Forelimb muscle (tissue), 1 donor: ENCODE measurements at regions not wholly inside any gene's neighbourhood (a gene's known extent, or its start where the extent isn't known, plus 50 kb on each side); places are given as distances from the start of the nearest gene placed in this dataset.

Experiments
- DNase-seq: peaks from one replicate; pipeline ENCODE4 v3.0.0-alpha.2; 2013; ENCODE audit warnings: low read depth

DNA sequence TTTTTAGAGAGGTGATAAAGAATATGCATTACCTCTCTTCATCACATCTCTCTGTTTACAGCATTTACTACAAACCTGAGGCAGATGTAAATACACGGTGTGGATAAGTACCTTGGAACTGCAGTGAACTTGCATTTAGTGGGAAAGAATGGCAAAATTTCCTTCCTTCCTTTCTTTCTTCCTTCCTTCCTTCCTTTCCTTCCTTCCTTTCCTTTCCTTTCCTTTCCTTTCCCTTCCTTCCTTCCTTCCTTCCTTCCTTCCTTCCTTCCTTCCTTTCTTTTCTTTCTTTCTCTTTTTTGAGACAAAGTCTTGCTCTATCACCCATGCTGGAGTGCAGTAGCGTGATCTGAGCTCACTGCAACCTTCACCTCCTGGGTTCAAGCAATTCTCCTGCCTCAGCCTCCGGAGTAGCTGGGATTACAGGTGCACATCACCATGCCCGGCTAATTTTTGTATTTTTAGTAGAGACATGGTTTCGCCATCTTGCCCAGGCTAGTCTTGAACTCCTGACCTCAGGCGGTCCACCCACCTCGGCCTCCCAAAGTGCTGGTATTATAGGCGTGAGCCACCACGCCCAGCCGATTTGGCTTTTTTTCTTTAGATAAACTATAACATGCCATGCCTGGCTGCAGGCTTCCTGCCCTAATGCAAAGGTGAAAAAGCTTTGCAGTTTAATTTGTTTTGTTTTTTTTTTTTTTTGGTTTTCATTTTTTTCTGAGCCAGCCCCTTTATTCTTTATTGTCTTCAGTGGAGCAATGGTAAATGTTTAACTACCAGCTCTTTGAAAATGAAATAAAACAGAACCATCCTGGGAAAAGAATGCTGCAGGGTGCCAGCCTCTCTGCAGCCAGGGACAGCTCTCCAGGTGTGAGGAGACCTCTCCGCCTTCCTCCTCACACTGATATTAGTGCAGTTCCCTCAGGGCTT, 64.2 kb upstream of the NEDD9 start:
- DNase-seq: no peak

DNA sequence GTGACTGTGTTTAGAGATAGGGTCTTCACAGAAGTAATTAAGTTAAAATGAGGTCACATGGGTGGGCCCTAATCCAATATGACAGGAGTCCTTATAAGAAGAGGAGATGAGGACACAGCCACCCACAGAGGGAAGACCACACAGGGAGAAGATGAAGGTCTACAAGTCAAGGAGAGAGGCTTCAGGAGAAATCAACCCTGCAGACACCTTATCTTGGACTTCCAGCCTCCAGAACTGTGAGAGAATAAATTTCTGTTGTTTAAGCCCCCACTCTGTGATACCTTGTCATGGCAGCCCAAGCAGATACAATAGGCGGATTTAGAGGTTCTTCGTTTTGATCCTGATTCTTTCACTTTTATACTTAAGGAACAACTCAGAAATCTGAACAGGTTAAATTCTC, 63.5 kb upstream of the NEDD9 start:
- no peak for DNase-seq

DNA sequence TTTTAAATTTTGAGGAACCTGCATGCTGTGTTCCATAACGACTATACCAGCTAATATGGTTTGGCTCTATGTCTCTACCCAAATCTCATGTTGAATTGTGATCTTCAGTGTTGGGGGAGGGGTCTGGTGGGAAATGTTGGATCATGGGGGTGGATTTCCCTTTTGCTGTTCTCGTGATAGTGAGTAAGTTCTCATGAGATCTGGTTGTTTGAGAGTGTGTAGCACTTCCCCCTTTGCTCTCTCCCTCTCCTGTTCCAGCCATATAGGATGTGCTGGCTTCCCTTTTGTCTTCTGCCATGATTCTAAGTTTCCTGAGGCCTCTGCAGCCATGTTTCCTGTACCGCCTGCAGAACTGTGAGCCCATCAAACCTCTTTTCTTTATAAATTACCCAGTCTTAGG, 61.8 kb upstream of the NEDD9 start:
- no peak for DNase-seq

DNA sequence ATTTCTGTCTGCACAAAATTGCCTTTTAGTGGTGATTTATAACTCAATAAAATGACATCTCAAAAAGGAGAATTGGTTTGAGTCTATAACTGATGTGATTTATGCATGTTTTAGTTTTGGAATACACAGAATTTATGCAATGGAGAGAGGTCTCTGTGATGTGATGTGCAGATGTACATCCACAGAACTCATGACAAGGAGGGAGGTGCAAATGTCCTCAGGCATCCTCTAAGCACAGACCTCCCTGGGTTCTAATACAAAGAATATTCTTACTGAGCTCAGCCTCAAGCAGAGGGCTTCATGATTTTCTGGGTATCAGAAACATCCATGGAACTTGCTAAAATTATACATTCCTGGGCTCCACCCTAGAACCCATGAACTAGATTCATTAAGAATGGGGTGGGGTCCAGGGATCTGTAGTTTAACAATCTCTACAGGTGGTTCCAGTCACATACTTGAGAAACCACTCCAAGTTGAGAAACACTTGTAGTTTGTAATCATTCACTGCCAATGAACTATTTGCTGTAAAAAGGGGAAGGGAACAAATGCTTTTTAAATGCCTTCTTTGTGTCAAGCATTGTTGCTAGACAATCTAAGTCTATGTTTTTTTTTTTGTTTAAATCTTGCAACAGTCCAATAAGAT, 60.2 kb upstream of the NEDD9 start:
- no peak for DNase-seq

DNA sequence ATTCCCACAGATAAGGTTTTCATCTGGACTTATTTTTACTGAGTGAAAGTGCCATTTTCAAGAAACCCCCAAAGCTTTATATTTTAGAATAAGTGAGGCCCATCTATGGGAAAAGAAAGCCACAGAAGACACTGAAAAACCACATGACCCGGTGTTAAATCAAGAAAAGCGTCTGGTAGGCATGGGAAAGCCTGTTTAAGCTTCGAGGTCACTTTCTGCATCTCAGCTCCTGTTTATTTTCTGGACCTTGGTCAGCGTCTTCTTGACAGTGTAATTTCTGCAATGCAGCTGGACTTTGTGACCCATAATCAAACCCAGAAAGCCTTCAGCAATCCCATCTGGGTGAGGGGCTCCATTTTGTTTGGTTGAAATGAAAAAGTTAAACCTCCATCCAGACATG, 59.6 kb upstream of the NEDD9 start:
- DNase-seq: no peak

DNA sequence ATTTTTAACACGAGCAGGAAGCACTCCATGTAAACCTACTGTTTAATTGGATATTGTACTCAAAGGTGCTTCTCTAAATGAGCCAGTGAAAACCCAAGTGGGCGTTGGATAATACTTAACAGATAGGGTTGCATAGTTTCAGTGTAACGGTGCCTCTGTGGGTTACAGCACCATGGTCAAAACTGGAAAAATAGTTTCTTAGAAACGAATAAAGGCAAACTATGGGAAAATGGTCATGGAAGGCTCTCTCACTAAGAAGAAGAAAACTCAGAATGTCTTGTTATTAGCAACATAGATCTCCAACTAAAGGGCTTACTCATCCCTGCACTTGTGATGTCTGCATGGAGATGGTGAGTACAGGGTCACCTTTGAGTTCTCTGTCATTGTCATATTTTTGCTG, 59.1 kb upstream of the NEDD9 start:
- no peak for DNase-seq

DNA sequence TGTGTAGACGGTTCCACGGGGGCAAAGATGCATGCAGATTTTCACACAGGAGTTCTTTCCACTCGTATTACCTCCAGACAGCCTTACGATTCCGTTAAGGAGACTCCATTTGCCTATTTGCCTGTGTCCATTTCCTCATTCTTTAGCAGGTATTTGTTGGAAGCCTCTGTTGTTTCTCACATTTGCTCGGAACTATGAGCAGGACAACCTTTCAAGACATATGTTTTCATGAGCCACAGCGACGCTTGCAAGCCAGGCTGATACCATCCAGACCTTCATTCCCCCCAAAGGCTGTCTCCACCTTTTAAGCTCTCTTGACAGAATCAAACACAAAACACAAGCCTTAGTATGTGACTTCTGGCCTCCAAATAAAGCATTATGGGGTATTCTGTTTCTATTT, 57.6 kb upstream of the NEDD9 start:
- DNase-seq: no peak

DNA sequence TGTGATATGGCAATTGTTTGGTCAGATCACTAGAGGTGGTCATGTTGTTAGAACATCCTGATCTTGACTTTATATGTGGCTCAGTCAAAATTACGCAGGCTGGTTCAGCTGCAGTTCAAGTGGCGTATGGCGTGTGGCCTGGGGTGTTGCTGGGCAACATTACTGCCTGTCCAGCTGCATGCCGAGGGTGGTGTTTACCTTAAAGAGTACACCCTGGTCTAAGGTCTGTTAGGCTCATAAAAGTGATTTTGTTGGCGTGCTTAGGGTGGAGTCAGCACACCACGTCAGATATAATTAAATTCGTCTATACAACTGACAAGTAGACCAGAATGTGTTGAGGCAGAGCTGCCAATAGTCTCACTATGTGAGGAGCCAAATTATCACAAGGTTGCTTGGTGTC, 55.6 kb upstream of the NEDD9 start:
- DNase-seq: no peak

DNA sequence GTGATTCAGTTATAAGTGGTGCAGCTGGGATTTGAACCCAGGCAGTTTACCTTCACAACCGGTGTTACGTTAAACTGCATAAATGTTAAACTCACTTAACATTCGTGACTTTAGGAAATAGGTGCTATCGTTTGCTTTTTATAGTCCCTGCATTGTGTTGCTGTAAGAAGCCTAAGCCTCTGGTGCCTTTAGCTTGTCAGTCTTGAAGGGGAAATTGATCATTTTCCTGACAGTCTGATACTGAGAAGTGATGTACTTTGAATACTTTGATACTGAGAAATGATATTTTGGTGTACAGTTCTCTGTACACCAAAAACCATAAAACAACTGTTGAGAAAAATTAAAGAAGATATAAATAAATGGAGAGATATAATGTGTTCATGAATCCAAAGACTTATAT, 52.5 kb upstream of the NEDD9 start:
- no peak for DNase-seq

DNA sequence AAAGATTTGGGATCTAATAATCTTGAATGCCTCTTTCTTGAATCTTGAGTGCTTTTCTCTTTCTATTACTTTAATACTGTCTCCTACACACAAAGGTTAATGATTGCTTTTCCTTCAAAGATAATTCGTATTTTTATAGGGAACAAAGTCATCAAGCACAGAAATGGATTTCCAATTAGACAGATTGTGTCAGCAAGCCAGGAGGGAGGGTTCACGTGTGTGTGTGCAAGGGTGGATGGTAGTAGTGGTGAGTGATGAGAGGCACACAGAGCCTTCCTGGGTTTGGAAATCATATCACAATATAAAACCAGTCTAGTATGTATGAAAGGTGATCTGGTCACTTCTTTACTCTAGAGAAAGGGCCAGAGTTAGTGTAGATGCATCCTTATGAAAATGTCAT, 51.2 kb upstream of the NEDD9 start:
- no peak for DNase-seq

DNA sequence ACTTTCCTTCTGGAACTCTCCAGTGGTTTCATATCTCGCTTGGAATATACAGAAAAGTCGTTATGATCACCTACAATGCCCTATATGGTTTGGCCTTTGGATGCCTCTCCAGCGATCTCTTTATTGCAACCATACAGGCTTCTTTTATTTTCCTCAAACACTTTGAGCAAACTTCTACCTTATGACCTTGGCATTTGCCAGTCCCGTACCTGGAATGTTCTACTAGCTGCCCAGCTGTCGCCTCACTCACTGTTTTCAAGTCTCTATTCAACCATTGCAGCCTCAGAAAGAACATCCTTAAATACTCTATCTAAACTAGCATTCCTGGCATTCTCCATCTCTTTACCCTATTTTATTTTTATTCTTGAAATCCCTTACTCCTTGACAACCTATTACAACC, 50.4 kb upstream of the NEDD9 start:
- no peak for DNase-seq
